NCI-H510A treated with DMSO at 0.1 percent for 48 hours (cell line): ENCODE measurements at regions not wholly inside any gene's neighbourhood (a gene's known extent, or its start where the extent isn't known, plus 50 kb on each side); places are given as distances from the start of the nearest gene placed in this dataset.

ENCODE experiments used
- DNase-seq: peaks from one replicate; lab custom pipeline; 2025; lab: John Stamatoyannopoulos, UW

- no peak for DNase-seq
Measured at GRCh38 chr11:23679981-23680380, 816.9 kb upstream of the LUZP2 start.

DNA sequence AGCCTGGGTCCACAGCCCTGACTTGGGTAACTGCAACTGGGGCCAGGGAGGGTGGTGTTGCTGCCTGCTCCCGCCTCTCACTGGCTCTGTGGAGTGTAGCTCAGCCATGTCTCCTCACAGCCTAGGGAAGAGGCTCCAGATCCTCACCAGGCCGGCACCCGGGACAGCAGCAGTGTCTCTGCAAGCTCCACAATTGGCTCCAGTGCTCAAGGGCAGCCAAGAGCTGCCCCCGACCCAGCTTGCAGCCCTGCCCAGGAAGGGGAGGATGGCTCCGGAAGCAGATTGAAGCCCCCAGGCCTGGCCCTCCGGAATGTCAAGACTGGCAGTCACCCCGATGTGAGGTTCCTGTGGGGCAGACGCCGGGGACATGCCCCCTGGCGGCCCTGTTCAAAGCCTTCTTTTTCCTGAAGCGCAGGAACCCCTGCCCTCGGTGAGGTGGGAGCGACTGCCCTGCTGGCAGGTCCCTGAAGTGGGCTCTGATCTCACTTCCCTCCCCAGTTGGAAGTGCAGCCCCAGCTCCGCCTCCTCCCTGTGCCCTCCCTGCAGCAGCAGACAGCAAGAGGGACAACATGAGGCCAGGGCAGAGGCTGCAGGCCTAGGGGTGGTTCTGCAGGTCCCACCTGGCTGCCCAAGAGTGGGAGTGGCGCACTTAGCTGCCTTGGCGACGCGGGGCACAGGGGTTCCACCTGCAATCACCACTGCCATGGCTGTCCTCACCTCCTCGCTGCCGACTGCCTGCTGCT, 816.2 kb upstream of the LUZP2 start:
- no peak for DNase-seq

GRCh38 chr11:23684701-23685100, 812.2 kb upstream of the LUZP2 start:
- no peak for DNase-seq

GRCh38 chr11:23687991-23688390, 808.9 kb upstream of the LUZP2 start:
- DNase-seq, result no peak

GRCh38 chr11:23688411-23688810, 808.4 kb upstream of the LUZP2 start:
- no peak for DNase-seq

GRCh38 chr11:23688835-23689234, 808.0 kb upstream of the LUZP2 start:
- DNase-seq, result no peak

DNA sequence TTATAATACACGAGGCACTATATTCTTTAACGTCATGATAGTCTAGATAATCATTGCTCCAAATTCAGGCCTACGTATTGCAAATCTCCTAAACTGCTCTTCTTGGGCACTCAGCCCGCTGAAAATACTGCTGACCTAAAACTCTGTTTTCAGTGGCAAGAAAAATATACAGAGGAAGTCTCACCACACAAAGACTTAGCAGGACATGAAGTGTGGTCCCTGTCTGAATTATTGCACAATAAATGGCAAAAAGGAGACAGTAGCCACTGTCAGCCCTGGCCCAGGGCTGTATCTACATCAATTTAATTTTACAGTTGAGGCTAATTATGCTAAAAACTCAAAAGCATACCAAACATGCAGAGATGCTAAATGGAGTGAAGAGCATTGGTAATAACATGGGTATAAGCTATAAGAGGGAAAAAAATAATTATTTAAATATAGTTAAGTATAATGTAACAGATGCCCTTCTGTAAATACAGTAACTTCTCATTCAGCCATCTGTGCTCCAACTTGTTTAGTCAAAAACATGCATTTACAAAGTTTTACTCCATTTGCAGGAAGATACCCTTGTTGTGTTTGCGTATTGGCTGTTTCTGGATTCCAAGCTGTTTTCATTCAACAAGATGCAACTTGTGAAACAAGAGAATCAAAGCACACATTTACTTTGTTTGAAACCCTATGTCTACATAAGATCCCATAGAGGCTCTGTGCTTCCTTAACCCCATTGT, 800.0 kb upstream of the LUZP2 start:
- DNase-seq, result no peak

GRCh38 chr11:23704183-23704582, 792.7 kb upstream of the LUZP2 start:
- DNase-seq, result no peak

DNA sequence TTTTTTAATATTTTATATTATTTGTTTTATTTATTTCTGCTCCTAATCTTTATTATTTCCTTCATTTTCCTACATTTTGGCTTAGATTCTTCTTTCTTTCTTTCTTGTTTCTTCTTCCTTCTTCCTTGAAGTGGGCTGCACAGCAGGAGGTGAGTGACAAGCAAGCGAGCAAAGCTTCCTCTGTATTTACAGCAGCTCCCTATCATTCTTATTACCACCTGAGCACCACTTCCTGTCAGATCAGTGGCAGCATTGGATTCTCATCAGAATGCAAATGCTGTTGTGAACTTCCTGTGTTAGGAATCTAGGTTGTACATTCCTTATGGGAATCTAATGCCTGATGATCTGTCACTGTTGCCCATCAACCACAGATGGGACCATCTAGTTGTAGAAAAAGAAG, 784.9 kb upstream of the LUZP2 start:
- DNase-seq, result no peak

GRCh38 chr11:23719016-23719415, 777.8 kb upstream of the LUZP2 start:
- no peak for DNase-seq

DNA sequence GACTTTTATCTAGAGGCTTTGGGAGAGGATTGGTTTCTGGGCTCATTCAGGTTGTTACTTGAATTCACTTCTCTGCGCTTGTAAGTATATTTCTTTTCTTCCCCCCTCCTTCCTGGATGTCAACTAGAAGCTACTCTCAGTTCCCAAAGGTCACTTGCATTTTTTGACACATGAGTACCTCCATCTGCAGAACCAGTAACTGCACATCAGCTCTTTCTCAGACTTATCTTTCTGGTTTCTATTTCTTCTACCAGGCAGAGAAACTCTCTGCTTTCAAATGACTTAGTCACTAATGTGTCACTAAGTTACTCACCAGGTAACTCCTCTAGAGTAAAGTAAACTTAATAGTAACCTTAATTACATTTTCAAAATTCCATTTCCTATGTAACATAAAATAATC, 773.0 kb upstream of the LUZP2 start:
- DNase-seq, result no peak

- no peak for DNase-seq
Measured at GRCh38 chr11:23725752-23726151, 771.1 kb upstream of the LUZP2 start.

DNA sequence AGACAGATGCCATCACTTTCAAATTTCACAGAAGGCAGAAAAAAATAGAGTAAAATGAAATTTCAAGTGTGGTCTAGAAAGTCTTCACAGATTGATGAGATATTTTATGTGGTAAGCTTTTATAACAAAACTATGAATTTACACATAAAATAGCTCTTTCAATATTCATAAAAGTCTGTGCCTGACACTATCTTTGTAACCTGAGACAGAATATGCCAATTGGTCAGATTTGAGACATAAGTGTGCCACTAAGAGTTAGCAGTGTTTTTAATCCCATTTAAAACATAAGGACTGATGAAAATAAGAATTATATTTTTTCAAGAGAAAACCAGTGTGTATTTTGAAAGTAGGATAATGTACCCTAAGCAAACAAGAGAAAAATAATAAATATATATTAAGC, 769.5 kb upstream of the LUZP2 start:
- DNase-seq, result no peak

- no peak for DNase-seq
Measured at GRCh38 chr11:23727794-23728193, 769.1 kb upstream of the LUZP2 start.

GRCh38 chr11:23729088-23729487, 767.8 kb upstream of the LUZP2 start:
- DNase-seq, result no peak

- DNase-seq, result no peak
Measured at GRCh38 chr11:23730307-23730998, 766.4 kb upstream of the LUZP2 start.

- no peak for DNase-seq
Measured at GRCh38 chr11:23732026-23732425, 764.8 kb upstream of the LUZP2 start.

DNA sequence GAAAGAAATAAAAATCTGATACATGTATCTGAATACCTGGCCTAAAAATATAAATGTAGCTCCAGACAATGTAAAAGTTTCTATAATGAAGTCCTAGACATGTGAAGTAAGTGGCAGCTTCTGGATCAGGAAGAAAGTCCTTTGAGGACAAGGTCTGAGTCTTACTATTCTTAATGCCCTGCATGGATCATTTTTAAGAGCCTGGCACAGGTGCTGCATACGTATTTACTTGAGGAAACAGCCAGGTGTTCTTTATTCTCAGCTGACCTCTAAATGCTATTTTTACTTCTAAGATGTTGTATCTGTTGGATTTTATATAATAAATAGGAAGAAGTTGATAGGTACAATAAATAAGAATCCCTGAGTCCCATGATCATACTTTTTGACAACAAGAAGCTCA, 750.0 kb upstream of the LUZP2 start:
- DNase-seq, result no peak

DNA sequence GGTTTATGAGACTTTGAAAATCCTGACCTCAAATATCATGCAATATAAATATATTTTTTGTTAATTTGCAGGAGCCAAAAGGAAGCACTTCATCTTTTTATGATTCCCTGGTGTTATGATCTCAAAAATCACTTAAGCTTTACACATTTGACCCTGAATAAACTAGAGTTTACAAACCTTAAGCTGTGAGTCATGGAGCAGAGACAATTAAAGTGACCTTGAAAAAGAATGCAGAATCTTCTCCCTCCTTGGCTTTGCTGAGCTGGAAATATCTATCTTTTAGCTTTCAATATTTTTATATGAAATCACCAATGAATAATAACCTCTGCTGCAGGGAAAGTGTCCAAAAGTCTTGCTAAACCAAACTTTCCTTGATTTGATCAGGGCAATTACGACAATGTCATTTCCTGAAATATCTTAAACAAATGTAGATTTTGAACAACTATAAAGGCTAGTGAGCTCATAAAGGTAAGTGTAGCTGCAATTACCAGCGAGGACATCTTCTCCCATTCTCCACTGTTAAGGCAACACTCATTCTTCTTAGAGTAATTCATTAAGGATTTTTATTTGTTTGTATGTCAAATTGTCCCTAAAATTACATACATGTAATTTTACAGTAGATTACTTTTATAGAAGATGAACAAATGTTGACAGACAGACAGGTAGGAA, 747.0 kb upstream of the LUZP2 start:
- DNase-seq, result no peak

- DNase-seq, result no peak
Measured at GRCh38 chr11:23751280-23751679, 745.6 kb upstream of the LUZP2 start.

GRCh38 chr11:23755076-23755475, 741.8 kb upstream of the LUZP2 start:
- no peak for DNase-seq

DNA sequence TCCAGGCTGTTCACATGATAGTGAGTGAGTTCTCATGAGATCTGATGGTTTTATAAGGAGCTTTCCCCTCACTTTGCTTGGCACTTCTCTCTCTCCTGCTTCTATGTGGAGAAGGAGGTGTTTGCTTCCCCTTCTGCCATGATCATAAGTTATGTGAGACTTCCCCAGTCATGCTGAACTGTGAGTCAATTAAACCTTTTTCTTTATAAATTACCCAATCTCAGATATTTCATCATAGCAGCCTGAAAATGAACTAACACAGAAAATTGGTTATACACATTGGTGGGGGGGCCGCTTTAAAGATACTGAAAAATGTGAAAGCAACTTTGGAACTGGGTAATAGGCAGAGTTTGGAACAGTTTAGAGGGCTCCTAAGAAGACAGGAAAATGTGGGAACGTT, 741.1 kb upstream of the LUZP2 start:
- DNase-seq, result no peak

GRCh38 chr11:23759489-23759888, 737.4 kb upstream of the LUZP2 start:
- DNase-seq, result no peak
